CD4-positive, alpha-beta T cell (primary cell): ENCODE measurements at regions not wholly inside any gene's neighbourhood (a gene's known extent, or its start where the extent isn't known, plus 50 kb on each side); places are given as distances from the start of the nearest gene placed in this dataset.

Experiments
- ATAC-seq: fragments of 200-7000 bp; cut with Tn5 transposase; one replicate; pipeline ENCODE4 v1.10.0; 2022; ENCODE audit warnings: mild to moderate bottlenecking; ENCODE audit not compliant: poor library complexity
- CTCF ChIA-PET: fragments of 350-600 bp; sonication (Branson Sonifier 250); formaldehyde crosslinking; loops from one replicate; lab custom pipeline; 2021; ENCODE audit warnings: antibody characterized with exemption, inconsistent platforms; lab: Charles Lee
- POLR2A ChIA-PET: fragments of 350-600 bp; sonication (Branson Sonifier 250); formaldehyde crosslinking; loops from one replicate; lab custom pipeline; 2021; ENCODE audit warnings: antibody characterized with exemption, inconsistent platforms; lab: Charles Lee
- DNase-seq, 14 experiments: peaks; one replicate each; pipeline ENCODE4 v3.0.0-alpha.2; 2013 to 2020; ENCODE audit warnings: mixed read lengths in 2 of 14
- H3K27ac ChIP-seq, 2 donors: one replicate each; pipeline versions ENCODE4 v1.5.1 to v1.7.0; 2013; ENCODE audit warnings: low read length in 2 of 2, low read depth in 1 of 2, mild to moderate bottlenecking in 1 of 2
- H3K27me3 ChIP-seq, 2 experiments: 1 replicate in 1 of 2; 2 replicates in 1 of 2; pipeline versions ENCODE4 v1.6.1 to v1.7.0; 2013; ENCODE audit warnings: low read length in 2 of 2, control low read depth in 1 of 2, mild to moderate bottlenecking in 1 of 2, moderate library complexity in 1 of 2; ENCODE audit not compliant: insufficient read depth in 2 of 2, control insufficient read depth in 1 of 2
- H3K36me3 ChIP-seq: one replicate; pipeline ENCODE4 v1.6.1; 2013; ENCODE audit warnings: low read length, control low read depth; ENCODE audit not compliant: insufficient read depth
- H3K4me1 ChIP-seq: one replicate; pipeline ENCODE4 v1.6.1; 2013; ENCODE audit warnings: low read length, control low read depth; ENCODE audit not compliant: insufficient read depth
- H3K4me3 ChIP-seq: one replicate; pipeline ENCODE4 v1.5.1; 2013; ENCODE audit warnings: mild to moderate bottlenecking, low read length, moderate library complexity
- H3K9me3 ChIP-seq, 2 experiments: 1 replicate in 1 of 2; 2 replicates in 1 of 2; pipeline versions ENCODE4 v1.6.1 to v1.7.0; 2013; ENCODE audit warnings: low read length in 2 of 2, mild to moderate bottlenecking in 2 of 2, control low read depth in 1 of 2, moderate library complexity in 1 of 2; ENCODE audit not compliant: control insufficient read depth in 1 of 2, insufficient read depth in 1 of 2
- H3K27ac Mint-ChIP-seq: one replicate; pipeline ENCODE4 v1.8.0; 2020; ENCODE audit warnings: mixed read lengths
- H3K27me3 Mint-ChIP-seq: one replicate; pipeline ENCODE4 v1.8.0; 2021; ENCODE audit warnings: mixed read lengths
- H3K36me3 Mint-ChIP-seq: one replicate; pipeline ENCODE4 v1.8.0; 2021; ENCODE audit warnings: low read depth, mixed read lengths
- H3K4me1 Mint-ChIP-seq: one replicate; pipeline ENCODE4 v1.8.0; 2021; ENCODE audit warnings: low read depth, mixed read lengths
- H3K4me3 Mint-ChIP-seq: one replicate; pipeline ENCODE4 v1.8.0; 2020; ENCODE audit warnings: mild to moderate bottlenecking, mixed read lengths
- H3K9me3 Mint-ChIP-seq: one replicate; pipeline ENCODE4 v1.8.0; 2020; ENCODE audit warnings: mixed read lengths
- CTCF ChIP-seq: fragments of 200-600 bp; IDR thresholded peaks from one replicate; pipeline ENCODE4 v1.8.0; 2022; ENCODE audit warnings: antibody characterized with exemption, mild to moderate bottlenecking
- intact Hi-C, 2 experiments: fragments of 100-400 bp; cut with DNase I in 1 of 2; cut with micrococcal nuclease in 1 of 2; formaldehyde crosslinking; loops; one replicate each; pipeline versions ENCODE4 v1.15.1 to v1.9.0; 2023 to 2025; cut with DNase I, micrococcal nuclease

- no peaks in the 10 kb centered on the region for H3K4me1 Mint-ChIP-seq
- no peak overlapping the region for H3K4me3 Mint-ChIP-seq
- no peaks in the 10 kb centered on the region for H3K9me3 ChIP-seq
- DNase-seq (peak in 3 of 14 experiments; percentile 21 to 37 (median 28)), ATAC-seq (no peak)
- no peak overlapping the region for H3K4me3 ChIP-seq
- ChIA-PET CTCF (interaction anchor here (2.1 kb wide), 1 partner anchor 10 kb away, joined by 5 read pairs; no protein-coding TSS in a partner anchor), POLR2A (no interaction called here)
- peak; percentile 62 for TF ChIP-seq CTCF
- intact Hi-C loops = loop anchor here in 1 of 2 experiments (2.0 kb wide), 1 partner anchor 1411 kb away; no protein-coding TSS in a partner anchor
- H3K27ac ChIP-seq = no peak overlapping the region
- H3K27ac Mint-ChIP-seq = no peak overlapping the region
- no peaks in the 10 kb centered on the region for H3K36me3 ChIP-seq
- H3K9me3 Mint-ChIP-seq = no peaks in the 10 kb centered on the region
- no peaks in the 10 kb centered on the region for H3K4me1 ChIP-seq
- H3K27me3 Mint-ChIP-seq = peaks cover 16% of the 10 kb centered on the region
- H3K27me3 ChIP-seq = peaks cover 0 to 15% of the 10 kb centered on the region in 2 experiments
- H3K36me3 Mint-ChIP-seq = no peaks in the 10 kb centered on the region
Observed at GRCh38 chr7:13279854-13280435, 592.5 kb downstream of the ARL4A start.

- ChIA-PET POLR2A (no interaction called here), CTCF (interaction anchor here (1.5 kb wide), 1 partner anchor 1409 kb away, joined by 5 read pairs; no protein-coding TSS in a partner anchor)
- no peak for TF ChIP-seq CTCF
- Mint-ChIP-seq H3K4me3 (no peak overlapping the region), H3K27me3 (peaks cover 12% of the 10 kb centered on the region), H3K4me1 (no peaks in the 10 kb centered on the region), H3K27ac (no peak overlapping the region), H3K9me3 (no peaks in the 10 kb centered on the region), H3K36me3 (no peaks in the 10 kb centered on the region)
- Histone ChIP-seq H3K9me3 (no peaks in the 10 kb centered on the region), H3K4me1 (no peaks in the 10 kb centered on the region), H3K4me3 (no peak overlapping the region), H3K36me3 (no peaks in the 10 kb centered on the region), H3K27me3 (peaks cover 0 to 8% of the 10 kb centered on the region in 2 experiments), H3K27ac (no peak overlapping the region)
- DNase-seq (no peak), ATAC-seq (no peak)
- intact Hi-C loops = loop anchor here (2.0 kb wide), 2 partner anchors 1174 to 1408 kb away; no protein-coding TSS in a partner anchor
Observed at GRCh38 chr7:13282377-13282980, 595.0 kb downstream of the ARL4A start.

- H3K36me3 Mint-ChIP-seq = no peaks in the 10 kb centered on the region
- ChIA-PET POLR2A (no interaction called here), CTCF (no interaction called here)
- no peak for TF ChIP-seq CTCF
- H3K27ac Mint-ChIP-seq = no peak overlapping the region
- Histone ChIP-seq H3K4me1 (no peaks in the 10 kb centered on the region), H3K9me3 (no peaks in the 10 kb centered on the region), H3K27ac (no peak overlapping the region), H3K36me3 (no peaks in the 10 kb centered on the region), H3K4me3 (no peak overlapping the region), H3K27me3 (no peaks in the 10 kb centered on the region)
- DNase-seq (no peak), ATAC-seq (no peak)
- H3K27me3 Mint-ChIP-seq = no peaks in the 10 kb centered on the region
- no peaks in the 10 kb centered on the region for H3K9me3 Mint-ChIP-seq
- H3K4me1 Mint-ChIP-seq = no peaks in the 10 kb centered on the region
- intact Hi-C loops = no loop called here
- H3K4me3 Mint-ChIP-seq = no peak overlapping the region
Observed at GRCh38 chr7:13286916-13287315, 599.5 kb downstream of the ARL4A start.
